ENCODE measurements at regions not wholly inside any gene's neighbourhood (a gene's known extent, or its start where the extent isn't known, plus 50 kb on each side); places are given as distances from the start of the nearest gene placed in this dataset.

GRCh38 chr3:10561162-10561945, 56.0 kb upstream of the ATP2B2 start:
- no peak for TF ChIP-seq EZH2 (IDR thresholded peaks at IDR 0.05; ENCODE audit: borderline replicate concordance, low read depth, low read length, severe bottlenecking)
- TF ChIP-seq CTCF (IDR thresholded peaks at IDR 0.05; ENCODE audit: borderline replicate concordance, extremely low read depth, low read length, poor library complexity, severe bottlenecking): no peak
